ENCODE measurements at regions not wholly inside any gene's neighbourhood (a gene's known extent, or its start where the extent isn't known, plus 50 kb on each side); places are given as distances from the start of the nearest gene placed in this dataset.

- TF ChIP-seq CTCF (conservative IDR thresholded peaks at IDR 0.05 in 1 of 2, IDR thresholded peaks at IDR 0.05 in 1 of 2; ENCODE audit: low read depth in 1 of 2, low read length in 2 of 2) = no peak
- TF ChIP-seq EZH2 (IDR thresholded peaks at IDR 0.05; ENCODE audit: low read length, missing control alignments) = no peak
These were observed 65.8 kb upstream of the CACUL1 start for GRCh38 chr10:118820326-118821116.

Data from fibroblast of lung (primary cell).